ENCODE measurements at regions not wholly inside any gene's neighbourhood (a gene's known extent, or its start where the extent isn't known, plus 50 kb on each side); places are given as distances from the start of the nearest gene placed in this dataset.

GRCh38 chr11:38718049-38718448 lies 2120.0 kb upstream of the RAG2 start (continued):
- TF ChIP-seq RERE (CRISPR knock-in tag; IDR thresholded peaks at IDR 0.05; ENCODE audit: low read depth) (no peak), ZNF704 (CRISPR knock-in tag; IDR thresholded peaks at IDR 0.05; ENCODE audit: borderline replicate concordance) (no peak), HMGA1 (CRISPR knock-in tag; conservative IDR thresholded peaks at IDR 0.05) (no peak), ZNF607 (CRISPR knock-in tag; IDR thresholded peaks at IDR 0.05; ENCODE audit: borderline replicate concordance) (no peak), DPF2 (CRISPR knock-in tag; IDR thresholded peaks at IDR 0.05; ENCODE audit: borderline replicate concordance, low read depth) (no peak)

- Histone ChIP-seq H3K9ac (ENCODE audit: insufficient read depth, low read depth, low read length) (no peak overlapping the region), H3K79me2 (ENCODE audit: insufficient read depth, low read length) (no peaks in the 10 kb centered on the region), H3K9me3 (ENCODE audit: low read length) (peaks cover 23% of the 10 kb centered on the region), H3K4me2 (ENCODE audit: low read depth, low read length) (no peak overlapping the region), H2AFZ (ENCODE audit: low read length) (no peak overlapping the region), H3K4me1 (ENCODE audit: insufficient read depth, low read length) (no peaks in the 10 kb centered on the region), H3K4me3 (replicated peaks in 1 of 3; ENCODE audit: insufficient read depth in 1 of 3, low read depth in 2 of 3, low read length in 3 of 3) (no peak overlapping the region), H3K27ac (ENCODE audit: extremely low read length, insufficient read depth, low read length) (no peak overlapping the region), H3K36me3 (replicated peaks in 1 of 2; ENCODE audit: control insufficient read depth in 1 of 2, insufficient read depth in 2 of 2, low read length in 2 of 2) (no peaks in the 10 kb centered on the region), H3K27me3 (ENCODE audit: control insufficient read depth in 1 of 2, insufficient read depth in 2 of 2, low read length in 2 of 2) (no peaks in the 10 kb centered on the region), H4K20me1 (ENCODE audit: insufficient read depth, low read length) (no peaks in the 10 kb centered on the region)
- intact Hi-C loops (cut with micrococcal nuclease; ENCODE audit: unreplicated experiment), result no loop called here
- in situ Hi-C loops (cut with HindIII; ENCODE audit: extremely low pct_ligation_motif_present, low pct_unique_long_range_greater_than_20kb), result no loop called here
- POLR2A ChIA-PET, result no interaction called here
- FAIRE-seq, result no peak
- DNase-seq (ENCODE audit: low spot score), result no peak
- no peak for ATAC-seq
- CTCF ChIA-PET (ENCODE audit: low intra/inter-chr PET ratio, low total read pairs), result no interaction called here
- no TSS peak for BruUV-seq (replicated peaks)
- TF ChIP-seq ZNF660 (CRISPR knock-in tag; IDR thresholded peaks at IDR 0.05; ENCODE audit: borderline replicate concordance, low read depth) (no peak), PLRG1 (conservative IDR thresholded peaks at IDR 0.05) (no peak), HOXA5 (CRISPR knock-in tag; IDR thresholded peaks at IDR 0.05) (no peak), PRDM10 (CRISPR knock-in tag; IDR thresholded peaks at IDR 0.05; ENCODE audit: low read depth) (no peak), NR0B2 (CRISPR knock-in tag; IDR thresholded peaks at IDR 0.05) (no peak), RARG (CRISPR knock-in tag; IDR thresholded peaks at IDR 0.05; ENCODE audit: low read depth) (no peak), ZNF788 (CRISPR knock-in tag; IDR thresholded peaks at IDR 0.05; ENCODE audit: borderline replicate concordance) (no peak), MBD4 (IDR thresholded peaks at IDR 0.05; ENCODE audit: borderline replicate concordance, low read length) (no peak)
These were observed 2113.1 kb upstream of the RAG2 start for GRCh38 chr11:38711110-38711509.

Data from HepG2 (cell line).